Mucosa of rectum (tissue), 2 donors: ENCODE measurements at regions not wholly inside any gene's neighbourhood (a gene's known extent, or its start where the extent isn't known, plus 50 kb on each side); places are given as distances from the start of the nearest gene placed in this dataset.

Experiments used
- H3K27ac ChIP-seq, 2 donors: one replicate each; pipeline ENCODE4 v1.7.0; 2013; ENCODE audit warnings: inconsistent platforms in 2 of 2, low read depth in 2 of 2, low read length in 2 of 2
- H3K27me3 ChIP-seq, 2 donors: one replicate each; pipeline ENCODE4 v1.7.0; 2013; ENCODE audit warnings: low read length in 2 of 2; ENCODE audit not compliant: control insufficient read depth in 2 of 2, insufficient read depth in 2 of 2
- H3K36me3 ChIP-seq, 2 donors: one replicate each; pipeline ENCODE4 v1.7.0; 2013; ENCODE audit warnings: low read length in 2 of 2; ENCODE audit not compliant: control insufficient read depth in 2 of 2, insufficient read depth in 2 of 2
- H3K4me1 ChIP-seq, 2 donors: one replicate each; pipeline ENCODE4 v1.7.0; 2013; ENCODE audit warnings: low read length in 2 of 2, mild to moderate bottlenecking in 1 of 2; ENCODE audit not compliant: control insufficient read depth in 2 of 2, insufficient read depth in 2 of 2
- H3K4me3 ChIP-seq, 2 donors: one replicate each; pipeline ENCODE4 v1.7.0; 2013; ENCODE audit warnings: low read length in 2 of 2
- H3K9ac ChIP-seq, 2 donors: one replicate each; pipeline ENCODE4 v1.7.0; 2013; ENCODE audit warnings: low read length in 2 of 2, low read depth in 1 of 2, mild to moderate bottlenecking in 1 of 2
- H3K9me3 ChIP-seq, 2 donors: one replicate each; pipeline ENCODE4 v1.7.0; 2013; ENCODE audit warnings: low read length in 2 of 2; ENCODE audit not compliant: control insufficient read depth in 2 of 2
- donor health status: healthy.
- donor health status: Normal muscosa, but diverticular disease.

DNA sequence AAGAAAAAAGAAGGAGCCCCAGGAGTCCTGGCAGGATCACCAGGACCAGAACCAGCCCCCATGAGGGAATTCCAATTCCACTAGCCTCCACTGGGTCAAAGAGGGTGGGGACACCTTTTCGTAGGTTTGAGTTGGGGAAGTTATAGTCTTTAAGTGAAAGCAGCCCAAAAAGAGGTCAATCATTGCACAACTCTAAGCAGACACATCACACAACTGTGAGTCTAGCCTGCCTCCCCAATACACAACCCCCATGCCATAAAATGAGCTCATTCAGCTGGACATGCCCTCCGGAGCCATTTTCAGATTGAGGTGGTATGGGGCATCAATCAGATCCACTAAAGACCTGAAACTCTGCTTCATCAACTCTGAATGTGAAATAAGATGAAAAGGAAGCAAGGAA lies 179.9 kb downstream of the NPHP4 start:
- no peaks in the 10 kb centered on the region for H3K36me3 ChIP-seq
- H3K9me3 ChIP-seq = no peaks in the 10 kb centered on the region
- peaks cover 0 to under 1% of the 10 kb centered on the region in 2 donors for H3K27me3 ChIP-seq
- H3K27ac ChIP-seq = no peak overlapping the region
- H3K4me3 ChIP-seq = no peak overlapping the region
- no peak overlapping the region for H3K9ac ChIP-seq
- no peaks in the 10 kb centered on the region for H3K4me1 ChIP-seq

DNA sequence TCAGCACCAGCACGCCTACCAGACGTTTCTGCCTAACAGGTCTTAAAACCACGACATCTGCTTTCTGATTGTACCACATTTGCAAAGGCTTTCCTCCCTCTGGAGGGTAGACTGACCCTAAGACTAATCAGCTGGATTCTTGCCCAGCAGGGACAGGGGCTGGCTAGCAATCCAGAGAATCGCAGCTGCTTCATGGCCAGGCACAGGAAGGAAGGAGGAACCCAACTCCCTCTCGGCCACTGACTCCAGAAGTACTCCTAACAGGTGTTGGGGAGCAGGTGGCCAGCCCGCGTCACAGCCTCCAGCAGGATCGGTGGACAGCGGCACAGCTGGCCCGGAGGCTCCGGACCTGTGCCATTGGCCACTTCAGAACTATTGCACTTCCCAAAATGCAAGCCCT lies 180.8 kb downstream of the NPHP4 start:
- Histone ChIP-seq H3K27me3 (no peaks in the 10 kb centered on the region), H3K9ac (no peak overlapping the region), H3K4me1 (no peaks in the 10 kb centered on the region), H3K9me3 (no peaks in the 10 kb centered on the region), H3K36me3 (no peaks in the 10 kb centered on the region), H3K27ac (no peak overlapping the region), H3K4me3 (no peak overlapping the region)

DNA sequence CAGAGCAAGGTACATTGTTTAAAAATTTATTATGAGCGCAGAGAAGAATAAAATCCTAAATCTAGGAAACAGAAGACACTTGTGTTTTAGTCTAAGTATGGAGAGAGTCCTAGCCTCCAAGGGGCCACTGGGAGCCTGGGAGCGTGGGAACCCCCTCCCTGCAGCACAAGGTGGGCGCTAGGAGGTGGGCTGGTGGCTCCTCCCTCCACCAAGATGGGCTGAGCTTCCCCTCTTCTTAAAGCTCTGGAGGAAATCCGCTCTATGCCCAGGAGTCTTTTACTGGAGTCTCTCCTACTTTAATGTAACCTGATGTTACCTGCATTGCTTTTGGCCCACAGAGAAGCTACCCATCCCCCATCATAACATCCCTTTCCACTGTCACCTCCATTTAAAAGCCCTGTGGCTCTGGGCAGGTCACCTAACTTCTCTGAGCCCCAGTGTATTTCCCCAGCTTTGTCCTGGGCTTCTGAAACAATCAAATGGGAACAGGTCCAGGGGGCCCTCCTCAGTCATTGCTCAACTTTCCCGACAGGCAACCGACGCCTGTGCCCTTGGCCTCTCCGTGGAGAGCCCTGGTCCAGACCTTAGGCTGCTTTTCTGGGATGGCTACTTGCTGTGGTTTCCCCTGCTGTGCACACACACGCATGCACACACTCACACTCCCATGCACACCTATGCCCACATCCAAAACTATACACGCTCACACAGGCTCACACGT lies 181.5 kb downstream of the NPHP4 start:
- H3K9me3 ChIP-seq = no peaks in the 10 kb centered on the region
- H3K27me3 ChIP-seq = no peaks in the 10 kb centered on the region
- no peaks in the 10 kb centered on the region for H3K4me1 ChIP-seq
- H3K27ac ChIP-seq = no peak overlapping the region
- no peaks in the 10 kb centered on the region for H3K36me3 ChIP-seq
- no peak overlapping the region for H3K9ac ChIP-seq
- H3K4me3 ChIP-seq = no peak overlapping the region

DNA sequence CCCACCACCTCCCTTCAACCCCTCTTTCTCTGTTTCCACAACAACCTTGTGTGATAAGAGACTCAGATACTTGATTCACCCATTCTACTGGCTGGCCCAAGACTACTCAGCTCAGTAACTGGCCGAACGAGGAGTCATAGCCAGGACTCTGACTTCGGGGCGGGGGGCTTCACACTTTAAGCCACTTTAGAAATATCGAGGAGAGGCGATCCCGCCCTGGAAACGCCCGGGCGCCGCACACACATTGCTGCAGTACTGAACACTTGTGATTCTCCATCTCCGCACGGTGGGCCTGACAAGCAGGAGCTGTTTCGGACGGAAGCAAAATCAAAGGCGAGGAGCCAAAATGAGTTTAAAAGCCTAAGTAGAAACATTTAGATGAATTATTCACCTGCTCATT lies 182.1 kb downstream of the NPHP4 start:
- no peak overlapping the region for H3K27ac ChIP-seq
- H3K9ac ChIP-seq = no peak overlapping the region
- no peaks in the 10 kb centered on the region for H3K27me3 ChIP-seq
- no peaks in the 10 kb centered on the region for H3K9me3 ChIP-seq
- H3K4me1 ChIP-seq = no peaks in the 10 kb centered on the region
- no peak overlapping the region for H3K4me3 ChIP-seq
- no peaks in the 10 kb centered on the region for H3K36me3 ChIP-seq

DNA sequence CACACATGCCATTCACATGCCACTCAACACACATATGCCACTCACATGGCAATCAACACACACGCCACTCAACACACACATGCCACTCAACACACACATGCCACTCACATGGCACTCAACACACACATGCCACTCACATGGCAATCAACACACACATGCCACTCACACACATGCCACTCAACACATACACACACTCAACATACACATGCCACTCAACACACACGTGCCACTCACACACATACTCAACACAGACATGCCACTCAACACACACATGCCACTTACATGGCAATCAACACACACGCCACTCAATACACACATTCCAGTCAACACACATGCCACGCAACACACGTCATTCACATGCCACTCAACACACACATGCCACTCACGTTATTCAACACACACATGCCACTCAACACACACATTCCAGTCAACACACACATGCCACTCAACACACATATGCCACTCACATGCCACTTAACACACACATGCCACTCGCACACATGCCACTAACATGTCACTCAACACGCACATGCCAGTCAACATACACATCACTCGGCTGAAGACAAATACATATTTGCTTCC lies 182.9 kb downstream of the NPHP4 start:
- Histone ChIP-seq H3K4me3 (no peak overlapping the region), H3K27me3 (no peaks in the 10 kb centered on the region), H3K4me1 (no peaks in the 10 kb centered on the region), H3K9ac (no peak overlapping the region), H3K36me3 (no peaks in the 10 kb centered on the region), H3K27ac (no peak overlapping the region), H3K9me3 (no peaks in the 10 kb centered on the region)

- Histone ChIP-seq H3K36me3 (no peaks in the 10 kb centered on the region), H3K9me3 (no peaks in the 10 kb centered on the region), H3K4me1 (no peaks in the 10 kb centered on the region), H3K27me3 (no peaks in the 10 kb centered on the region), H3K4me3 (no peak overlapping the region), H3K27ac (no peak overlapping the region), H3K9ac (no peak overlapping the region)
Measured at GRCh38 chr1:5803851-5804250, 188.4 kb downstream of the NPHP4 start.

- Histone ChIP-seq H3K4me3 (no peak overlapping the region), H3K36me3 (no peaks in the 10 kb centered on the region), H3K9ac (no peak overlapping the region)
Measured at GRCh38 chr1:5802606-5803005, 189.6 kb downstream of the NPHP4 start.

GRCh38 chr1:5798904-5799303 lies 193.3 kb downstream of the NPHP4 start:
- no peaks in the 10 kb centered on the region for H3K36me3 ChIP-seq
- H3K4me3 ChIP-seq = no peak overlapping the region
- H3K27ac ChIP-seq = no peak overlapping the region
- no peaks in the 10 kb centered on the region for H3K27me3 ChIP-seq
- no peaks in the 10 kb centered on the region for H3K9me3 ChIP-seq
- H3K9ac ChIP-seq = no peak overlapping the region
- H3K4me1 ChIP-seq = no peaks in the 10 kb centered on the region

More at GRCh38 chr1:5802606-5803005, 189.6 kb downstream of the NPHP4 start:
- Histone ChIP-seq H3K4me1 (no peaks in the 10 kb centered on the region), H3K9me3 (no peaks in the 10 kb centered on the region), H3K27ac (no peak overlapping the region), H3K27me3 (no peaks in the 10 kb centered on the region)

DNA sequence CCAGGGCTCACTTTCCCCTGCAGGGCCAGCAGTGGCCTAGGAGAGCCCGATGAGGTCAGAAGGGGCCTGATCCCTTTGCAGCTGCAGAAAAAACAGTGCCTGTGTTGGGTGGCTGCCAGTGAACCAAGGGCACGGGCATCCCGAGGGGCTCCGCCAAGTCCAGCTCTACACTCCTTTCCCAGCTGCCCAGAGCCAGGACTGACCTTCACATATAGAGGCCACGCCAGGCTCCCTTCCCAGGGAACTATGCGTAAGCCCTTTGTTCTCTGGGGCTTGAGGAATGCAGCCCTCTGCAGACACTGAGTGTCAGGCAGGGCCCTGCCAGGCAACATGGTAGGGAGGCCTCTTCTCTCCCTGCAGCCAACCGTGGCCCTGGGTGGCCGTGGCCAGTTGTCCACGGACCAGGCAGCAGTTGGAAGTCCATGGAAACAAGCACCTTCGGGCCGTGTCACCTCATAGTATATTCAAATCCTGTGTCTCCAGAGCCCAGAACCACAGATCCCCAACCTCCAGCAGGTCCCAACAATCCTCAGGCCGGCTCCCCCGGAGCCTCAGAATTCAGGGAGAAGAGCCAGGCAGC lies 194.0 kb downstream of the NPHP4 start:
- Histone ChIP-seq H3K4me1 (no peaks in the 10 kb centered on the region), H3K27ac (no peak overlapping the region), H3K4me3 (no peak overlapping the region), H3K27me3 (no peaks in the 10 kb centered on the region), H3K9me3 (no peaks in the 10 kb centered on the region), H3K36me3 (no peaks in the 10 kb centered on the region), H3K9ac (no peak overlapping the region)

GRCh38 chr1:5796028-5796427 lies 196.2 kb downstream of the NPHP4 start:
- Histone ChIP-seq H3K9ac (no peak overlapping the region), H3K36me3 (no peaks in the 10 kb centered on the region), H3K27ac (no peak overlapping the region), H3K27me3 (no peaks in the 10 kb centered on the region), H3K9me3 (no peaks in the 10 kb centered on the region), H3K4me1 (no peaks in the 10 kb centered on the region), H3K4me3 (no peak overlapping the region)
